Ascending aorta (tissue), 2 donors: ENCODE measurements at regions not wholly inside any gene's neighbourhood (a gene's known extent, or its start where the extent isn't known, plus 50 kb on each side); places are given as distances from the start of the nearest gene placed in this dataset.

Experiments used
- DNase-seq, 2 donors: peaks; one replicate each; pipeline ENCODE4 v3.0.0-alpha.2; 2019; ENCODE audit warnings: low spot score in 2 of 2
- H3K27ac ChIP-seq, 2 donors: fragments of 200-600 bp; sonication (generic); one replicate each; pipeline ENCODE4 v1.5.1; 2016 to 2017; ENCODE audit warnings: mild to moderate bottlenecking in 1 of 2
- H3K27me3 ChIP-seq: fragments of 200-600 bp; sonication (generic); one replicate; pipeline ENCODE4 v1.5.1; 2017
- H3K36me3 ChIP-seq, 2 donors: fragments of 200-600 bp; sonication (generic); one replicate each; pipeline ENCODE4 v1.5.1; 2016
- H3K4me1 ChIP-seq, 2 donors: fragments of 200-600 bp; sonication (generic); one replicate each; pipeline ENCODE4 v1.5.1; 2016 to 2017; ENCODE audit warnings: mild to moderate bottlenecking in 1 of 2
- H3K4me3 ChIP-seq, 2 donors: fragments of 200-600 bp; sonication (generic); one replicate each; pipeline ENCODE4 v1.5.1; 2016 to 2017; ENCODE audit warnings: mild to moderate bottlenecking in 1 of 2
- H3K9me3 ChIP-seq, 2 donors: fragments of 200-600 bp; sonication (generic); one replicate each; pipeline ENCODE4 v1.5.1; 2016
- intact Hi-C: fragments of 100-400 bp; cut with DNase I; formaldehyde crosslinking; loops from one replicate; pipeline ENCODE4 v1.15.1; 2023
- TF ChIP-seq, protein P1 (sequence below), 3 experiments: fragments of 200-600 bp in 2 of 3; fragments of 450-650 bp in 1 of 3; sonication (generic) in 2 of 3; IDR thresholded peaks; one replicate each; pipeline ENCODE4 v1.5.1; 2016 to 2019; ENCODE audit warnings: antibody characterized with exemption in 3 of 3, mild to moderate bottlenecking in 1 of 3, moderate library complexity in 1 of 3

DNA sequence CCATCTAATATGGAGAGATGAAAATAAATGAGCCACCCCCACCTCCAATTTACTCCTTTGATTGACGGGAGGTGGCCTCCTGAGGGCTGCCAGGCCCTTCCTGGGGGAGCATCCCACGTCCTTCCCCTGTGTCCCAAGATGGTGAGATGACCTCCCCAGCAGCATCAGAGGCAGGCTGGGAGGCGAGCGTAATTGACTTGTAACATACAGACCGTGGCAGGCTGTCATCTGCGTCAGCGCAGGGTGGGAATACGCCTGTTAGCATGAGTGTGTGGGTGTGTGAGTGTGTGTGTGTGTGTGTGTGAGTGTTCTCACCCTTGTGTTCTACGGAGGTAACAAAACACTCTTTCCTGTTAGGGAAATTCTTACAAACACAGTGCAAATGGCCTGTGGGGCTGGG, 156.9 kb upstream of the CIBAR2 start:
- DNase-seq = no peak
- no peaks in the 10 kb centered on the region for H3K27me3 ChIP-seq
- intact Hi-C loops = no loop called here

DNA sequence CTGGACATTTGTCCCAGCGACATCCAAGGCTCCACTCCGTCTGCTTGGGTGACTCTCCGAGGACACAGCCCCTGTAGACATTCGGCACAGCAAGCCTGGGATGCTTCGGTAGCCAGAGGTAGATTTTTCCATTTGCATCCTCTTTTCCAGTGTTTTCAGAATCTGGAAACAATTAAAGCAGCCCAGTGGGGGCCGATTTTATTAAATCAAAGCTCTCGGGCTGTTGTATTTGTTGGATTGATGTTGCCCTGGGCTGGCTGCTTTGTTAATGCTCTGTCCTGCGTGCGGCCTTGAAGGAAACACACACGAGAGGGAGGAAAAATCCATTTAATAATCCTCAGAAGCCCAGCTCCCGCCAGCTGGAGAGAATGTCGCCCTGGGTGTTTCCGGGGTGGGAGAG, 158.1 kb upstream of the CIBAR2 start:
- DNase-seq = no peak
- intact Hi-C loops = no loop called here
- Histone ChIP-seq H3K4me1 (no peaks in the 10 kb centered on the region), H3K9me3 (no peaks in the 10 kb centered on the region), H3K36me3 (no peaks in the 10 kb centered on the region), H3K27me3 (no peaks in the 10 kb centered on the region), H3K27ac (no peak overlapping the region), H3K4me3 (no peak overlapping the region)
- TF ChIP-seq, protein P1, sequence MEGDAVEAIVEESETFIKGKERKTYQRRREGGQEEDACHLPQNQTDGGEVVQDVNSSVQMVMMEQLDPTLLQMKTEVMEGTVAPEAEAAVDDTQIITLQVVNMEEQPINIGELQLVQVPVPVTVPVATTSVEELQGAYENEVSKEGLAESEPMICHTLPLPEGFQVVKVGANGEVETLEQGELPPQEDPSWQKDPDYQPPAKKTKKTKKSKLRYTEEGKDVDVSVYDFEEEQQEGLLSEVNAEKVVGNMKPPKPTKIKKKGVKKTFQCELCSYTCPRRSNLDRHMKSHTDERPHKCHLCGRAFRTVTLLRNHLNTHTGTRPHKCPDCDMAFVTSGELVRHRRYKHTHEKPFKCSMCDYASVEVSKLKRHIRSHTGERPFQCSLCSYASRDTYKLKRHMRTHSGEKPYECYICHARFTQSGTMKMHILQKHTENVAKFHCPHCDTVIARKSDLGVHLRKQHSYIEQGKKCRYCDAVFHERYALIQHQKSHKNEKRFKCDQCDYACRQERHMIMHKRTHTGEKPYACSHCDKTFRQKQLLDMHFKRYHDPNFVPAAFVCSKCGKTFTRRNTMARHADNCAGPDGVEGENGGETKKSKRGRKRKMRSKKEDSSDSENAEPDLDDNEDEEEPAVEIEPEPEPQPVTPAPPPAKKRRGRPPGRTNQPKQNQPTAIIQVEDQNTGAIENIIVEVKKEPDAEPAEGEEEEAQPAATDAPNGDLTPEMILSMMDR (IDR thresholded peaks at IDR 0.05) = no peak

More for the DNA sequence above, 156.9 kb upstream of the CIBAR2 start:
- Histone ChIP-seq H3K4me3 (no peak overlapping the region), H3K27ac (no peak overlapping the region), H3K36me3 (no peaks in the 10 kb centered on the region), H3K9me3 (no peaks in the 10 kb centered on the region), H3K4me1 (no peaks in the 10 kb centered on the region)
- TF ChIP-seq, protein P1 (IDR thresholded peaks at IDR 0.05) = no peak

DNA sequence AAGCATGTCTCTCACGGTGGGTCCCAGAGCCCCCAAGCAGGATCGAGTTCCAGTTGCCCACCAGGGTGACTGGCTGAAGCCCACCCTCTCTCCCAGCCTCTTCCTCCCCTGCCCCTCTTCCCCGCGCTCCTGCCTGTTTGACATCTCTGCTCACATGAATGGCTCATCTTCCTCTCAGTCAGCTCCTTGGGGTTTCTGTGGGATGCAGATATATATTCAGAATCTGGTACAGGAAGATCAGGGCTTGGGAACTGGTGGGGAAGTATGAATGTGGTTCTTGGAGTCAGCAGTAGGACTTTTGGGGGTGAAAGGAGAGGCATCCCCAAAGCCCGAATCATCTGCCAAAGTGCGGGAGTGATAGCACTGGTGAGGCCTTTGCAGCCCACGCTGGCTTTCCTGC, 158.9 kb upstream of the CIBAR2 start:
- Histone ChIP-seq H3K4me1 (no peaks in the 10 kb centered on the region), H3K27me3 (no peaks in the 10 kb centered on the region), H3K27ac (no peak overlapping the region), H3K9me3 (no peaks in the 10 kb centered on the region), H3K4me3 (no peak overlapping the region), H3K36me3 (no peaks in the 10 kb centered on the region)
- DNase-seq = no peak
- TF ChIP-seq, protein P1 (IDR thresholded peaks at IDR 0.05) = no peak
- intact Hi-C loops = no loop called here

DNA sequence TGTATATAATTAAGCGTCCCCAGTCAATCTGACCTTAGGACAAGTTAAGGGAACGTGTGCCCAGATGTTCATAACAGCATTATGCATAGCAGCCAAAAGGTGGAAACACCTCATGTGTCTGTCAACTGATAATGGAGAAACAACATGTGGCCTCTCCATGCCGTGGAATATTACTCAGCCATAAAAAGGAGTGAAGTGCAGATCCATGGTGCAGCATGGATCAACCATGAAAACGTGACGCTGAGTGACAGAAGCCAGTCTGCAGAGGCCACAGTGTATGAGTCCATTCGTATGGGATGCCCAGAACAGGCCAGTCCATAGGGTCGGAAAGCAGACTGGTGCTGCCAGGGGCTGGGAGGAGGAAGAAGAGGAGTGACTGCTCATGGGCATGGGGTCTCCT, 161.0 kb upstream of the CIBAR2 start:
- no peaks in the 10 kb centered on the region for H3K9me3 ChIP-seq
- TF ChIP-seq, protein P1 (IDR thresholded peaks at IDR 0.05) = no peak
- H3K36me3 ChIP-seq = no peaks in the 10 kb centered on the region
- H3K27me3 ChIP-seq = no peaks in the 10 kb centered on the region
- intact Hi-C loops = no loop called here
- no peaks in the 10 kb centered on the region for H3K4me1 ChIP-seq
- no peak for DNase-seq
- H3K27ac ChIP-seq = no peak overlapping the region
- H3K4me3 ChIP-seq = no peak overlapping the region

DNA sequence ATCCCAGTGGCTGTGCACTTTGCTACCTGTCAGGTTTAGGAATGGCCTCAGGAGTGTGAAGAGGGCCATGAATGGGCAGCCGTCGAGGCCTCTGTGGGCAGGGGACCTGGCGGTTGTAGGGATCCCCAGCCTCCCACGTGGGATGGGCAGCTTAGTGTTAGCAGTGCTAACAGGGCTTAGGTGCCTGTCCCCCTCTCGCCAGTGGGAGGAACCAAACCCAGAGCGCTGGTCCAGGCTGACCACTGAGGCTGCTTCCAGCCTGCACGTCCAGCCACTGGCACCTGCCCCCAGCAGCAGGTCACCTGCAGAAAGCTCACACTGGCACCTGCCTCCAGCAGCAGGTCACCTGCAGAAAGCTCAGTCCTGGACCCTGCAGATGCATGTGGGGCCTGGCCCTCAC, 162.2 kb upstream of the CIBAR2 start:
- TF ChIP-seq, protein P1 (IDR thresholded peaks at IDR 0.05) = no peak
- Histone ChIP-seq H3K9me3 (no peaks in the 10 kb centered on the region), H3K4me1 (no peaks in the 10 kb centered on the region), H3K27me3 (no peaks in the 10 kb centered on the region), H3K4me3 (no peak overlapping the region), H3K36me3 (no peaks in the 10 kb centered on the region), H3K27ac (no peak overlapping the region)
- intact Hi-C loops = loop anchor here (2.0 kb wide), 1 partner anchor 444 kb away; no protein-coding TSS in a partner anchor
- no peak for DNase-seq

DNA sequence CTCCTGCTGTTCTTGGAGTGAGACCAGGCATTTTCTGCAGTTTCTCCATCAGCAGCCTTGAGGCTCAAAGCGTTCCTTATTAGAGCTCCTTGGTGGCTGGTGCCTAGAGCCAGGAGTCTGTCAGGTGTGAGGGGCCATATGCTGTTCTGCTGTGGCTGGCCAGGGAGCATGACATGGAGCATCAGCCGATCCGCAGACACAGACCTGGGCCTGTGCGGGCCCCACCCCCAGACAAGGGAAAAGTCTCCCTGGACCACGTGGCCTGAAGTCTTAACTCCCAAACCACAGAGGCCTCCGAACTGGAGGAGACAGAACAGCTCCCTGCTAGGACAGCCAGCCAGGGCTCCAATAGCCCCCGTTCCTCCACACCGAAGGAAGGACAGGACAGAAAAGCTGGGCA, 162.7 kb upstream of the CIBAR2 start:
- Histone ChIP-seq H3K27me3 (no peaks in the 10 kb centered on the region), H3K4me1 (no peaks in the 10 kb centered on the region), H3K4me3 (no peak overlapping the region), H3K9me3 (no peaks in the 10 kb centered on the region), H3K36me3 (no peaks in the 10 kb centered on the region), H3K27ac (no peak overlapping the region)
- DNase-seq = no peak
- intact Hi-C loops = loop anchor here (2.0 kb wide), 1 partner anchor 444 kb away; no protein-coding TSS in a partner anchor
- TF ChIP-seq, protein P1 (IDR thresholded peaks at IDR 0.05) = no peak
